ENCODE measurements at regions not wholly inside any gene's neighbourhood (a gene's known extent, or its start where the extent isn't known, plus 50 kb on each side); places are given as distances from the start of the nearest gene placed in this dataset.
"Not testable (repeated sequence)": the region's sequence is repeated elsewhere in the genome, so short reads cannot be mapped to it uniquely, and the experiment has no call there.

GRCh38 chr14:59137256-59137655, 51.2 kb upstream of the DAAM1 start:
- H3K27me3 ChIP-seq (replicated peaks; ENCODE audit: insufficient read depth): no peaks in the 10 kb centered on the region
- TF ChIP-seq POLR2A (IDR thresholded peaks at IDR 0.05): no peak
- TF ChIP-seq POLR2AphosphoS5 (IDR thresholded peaks at IDR 0.05): no peak
- TF ChIP-seq CTCF (IDR thresholded peaks at IDR 0.05): no peak
- DNase-seq (ENCODE audit: low spot score): no peak
- 96% methylated on average over 3 of the region's 3 CpGs for WGBS
- no peaks in the 10 kb centered on the region for H3K36me3 ChIP-seq
- H3K4me1 ChIP-seq (replicated peaks): no peaks in the 10 kb centered on the region
- intact Hi-C loops (cut with DNase I): loop anchor here (5.0 to 10.0 kb wide), 2 partner anchors 45 to 178 kb away; no protein-coding TSS in a partner anchor
- no peaks in the 10 kb centered on the region for H3K9me3 ChIP-seq
- no peak overlapping the region for H3K4me3 ChIP-seq
- no peak overlapping the region for H3K27ac ChIP-seq

- H3K36me3 ChIP-seq; H3K4me3 ChIP-seq; DNase-seq (ENCODE audit: low spot score); H3K9me3 ChIP-seq; H3K27me3 ChIP-seq (replicated peaks; ENCODE audit: insufficient read depth); H3K4me1 ChIP-seq (replicated peaks); H3K27ac ChIP-seq: not testable (repeated sequence)
- 76% methylated on average over 5 of the region's 5 CpGs for WGBS
- intact Hi-C loops (cut with DNase I): loop anchor here (5.0 to 10.0 kb wide), 2 partner anchors 44 to 176 kb away; no protein-coding TSS in a partner anchor
These were observed 49.9 kb upstream of the DAAM1 start for GRCh38 chr14:59138576-59138975.

Data from prostate gland (tissue), 2 donors.